ENCODE measurements at regions not wholly inside any gene's neighbourhood (a gene's known extent, or its start where the extent isn't known, plus 50 kb on each side); places are given as distances from the start of the nearest gene placed in this dataset.

- Histone ChIP-seq H3K4me3 (ENCODE audit: low read length) (no peak overlapping the region), H3K4me1 (ENCODE audit: insufficient read depth, low read length) (no peaks in the 10 kb centered on the region), H3F3A (ENCODE audit: low read length, unreplicated experiment) (no peaks in the 10 kb centered on the region), H2AFZ (ENCODE audit: low read length) (no peak overlapping the region), H3K9me2 (replicated peaks; ENCODE audit: low read length) (no peaks in the 10 kb centered on the region), H4K20me1 (ENCODE audit: low read length) (no peaks in the 10 kb centered on the region), H3K9ac (ENCODE audit: low read length) (no peak overlapping the region), H3K36me3 (ENCODE audit: low read depth, low read length) (no peaks in the 10 kb centered on the region), H3K27me3 (ENCODE audit: low read length) (no peaks in the 10 kb centered on the region), H3K27ac (ENCODE audit: low read length) (no peak overlapping the region), H3K9me3 (ENCODE audit: low read length) (no peaks in the 10 kb centered on the region), H3K79me2 (ENCODE audit: low read length) (no peaks in the 10 kb centered on the region), H3K4me2 (ENCODE audit: low read length) (no peak overlapping the region)
- ChIA-PET CTCF (no interaction called here), POLR2A (ENCODE audit: unreplicated experiment) (no interaction called here)
- no TSS peak for BruUV-seq (replicated peaks)
- TF ChIP-seq CTCF (conservative IDR thresholded peaks at IDR 0.05; ENCODE audit: low read depth, low read length) (no peak), EZH2 (IDR thresholded peaks at IDR 0.05; ENCODE audit: low read length, unreplicated experiment) (no peak), EZH2phosphoT487 (IDR thresholded peaks at IDR 0.05; ENCODE audit: borderline replicate concordance, low read length) (no peak)
- ATAC-seq (no peak), DNase-seq (no peak)
- intact Hi-C loops (cut with micrococcal nuclease): no loop called here
Measured at GRCh38 chr10:130923596-130923995, 387.9 kb downstream of the TCERG1L start.

- ATAC-seq: no peak
- intact Hi-C loops (cut with micrococcal nuclease): no loop called here
Measured at GRCh38 chr10:130924138-130924819, 387.2 kb downstream of the TCERG1L start.

More at GRCh38 chr10:130924138-130924819, 387.2 kb downstream of the TCERG1L start:
- no peaks in the 10 kb centered on the region for H3K27me3 ChIP-seq (ENCODE audit: low read length)
- H3K4me3 ChIP-seq (ENCODE audit: low read length): no peak overlapping the region
- H3K27ac ChIP-seq (ENCODE audit: low read length): no peak overlapping the region
- H3K4me1 ChIP-seq (ENCODE audit: insufficient read depth, low read length): no peaks in the 10 kb centered on the region
- no peak overlapping the region for H2AFZ ChIP-seq (ENCODE audit: low read length)
- no peak overlapping the region for H3K4me2 ChIP-seq (ENCODE audit: low read length)
- H4K20me1 ChIP-seq (ENCODE audit: low read length): no peaks in the 10 kb centered on the region
- H3K79me2 ChIP-seq (ENCODE audit: low read length): no peaks in the 10 kb centered on the region
- CTCF ChIA-PET: no interaction called here
- DNase-seq: no peak
- POLR2A ChIA-PET (ENCODE audit: unreplicated experiment): no interaction called here
- H3K36me3 ChIP-seq (ENCODE audit: low read depth, low read length): no peaks in the 10 kb centered on the region
- no peaks in the 10 kb centered on the region for H3F3A ChIP-seq (ENCODE audit: low read length, unreplicated experiment)
- BruUV-seq (replicated peaks): no TSS peak
- no peaks in the 10 kb centered on the region for H3K9me2 ChIP-seq (replicated peaks; ENCODE audit: low read length)
- no peak for TF ChIP-seq EZH2phosphoT487 (IDR thresholded peaks at IDR 0.05; ENCODE audit: borderline replicate concordance, low read length)
- no peak for TF ChIP-seq EZH2 (IDR thresholded peaks at IDR 0.05; ENCODE audit: low read length, unreplicated experiment)
- no peak for TF ChIP-seq CTCF (conservative IDR thresholded peaks at IDR 0.05; ENCODE audit: low read depth, low read length)
- H3K9ac ChIP-seq (ENCODE audit: low read length): no peak overlapping the region
- H3K9me3 ChIP-seq (ENCODE audit: low read length): no peaks in the 10 kb centered on the region
